Astrocyte (in vitro differentiated cells and primary cell): ENCODE measurements at regions not wholly inside any gene's neighbourhood (a gene's known extent, or its start where the extent isn't known, plus 50 kb on each side); places are given as distances from the start of the nearest gene placed in this dataset.

ENCODE experiments used
- EZH2 ChIP-seq: IDR thresholded peaks from 2 replicates; pipeline ENCODE4 v1.6.1; 2012; ENCODE audit warnings: mild to moderate bottlenecking, low read length, inconsistent platforms; ENCODE audit not compliant: insufficient read depth
- TF ChIP-seq, protein P1 (sequence below): IDR thresholded peaks from 2 replicates; pipeline ENCODE4 v1.5.1; 2011; ENCODE audit warnings: low read depth, mild to moderate bottlenecking, inconsistent platforms, low read length, moderate library complexity; ENCODE audit not compliant: insufficient read depth

GRCh38 chr10:71007516-71007915 lies 119.2 kb upstream of the PCBD1 start:
- TF ChIP-seq, protein P1, sequence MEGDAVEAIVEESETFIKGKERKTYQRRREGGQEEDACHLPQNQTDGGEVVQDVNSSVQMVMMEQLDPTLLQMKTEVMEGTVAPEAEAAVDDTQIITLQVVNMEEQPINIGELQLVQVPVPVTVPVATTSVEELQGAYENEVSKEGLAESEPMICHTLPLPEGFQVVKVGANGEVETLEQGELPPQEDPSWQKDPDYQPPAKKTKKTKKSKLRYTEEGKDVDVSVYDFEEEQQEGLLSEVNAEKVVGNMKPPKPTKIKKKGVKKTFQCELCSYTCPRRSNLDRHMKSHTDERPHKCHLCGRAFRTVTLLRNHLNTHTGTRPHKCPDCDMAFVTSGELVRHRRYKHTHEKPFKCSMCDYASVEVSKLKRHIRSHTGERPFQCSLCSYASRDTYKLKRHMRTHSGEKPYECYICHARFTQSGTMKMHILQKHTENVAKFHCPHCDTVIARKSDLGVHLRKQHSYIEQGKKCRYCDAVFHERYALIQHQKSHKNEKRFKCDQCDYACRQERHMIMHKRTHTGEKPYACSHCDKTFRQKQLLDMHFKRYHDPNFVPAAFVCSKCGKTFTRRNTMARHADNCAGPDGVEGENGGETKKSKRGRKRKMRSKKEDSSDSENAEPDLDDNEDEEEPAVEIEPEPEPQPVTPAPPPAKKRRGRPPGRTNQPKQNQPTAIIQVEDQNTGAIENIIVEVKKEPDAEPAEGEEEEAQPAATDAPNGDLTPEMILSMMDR: no peak
- no peak for TF ChIP-seq EZH2
